HCT116 (cell line): ENCODE measurements at regions not wholly inside any gene's neighbourhood (a gene's known extent, or its start where the extent isn't known, plus 50 kb on each side); places are given as distances from the start of the nearest gene placed in this dataset.

Experiments used
- ATAC-seq: fragments of 200-7000 bp; cut with Tn5 transposase; 2 replicates; pipeline ENCODE4 v1.9.1; 2020; ENCODE audit warnings: mild to moderate bottlenecking, moderate library complexity
- BruUV-seq: library from RNA; stranded (reverse); fragments of 400-500 nt; replicated peaks from 2 replicates; lab custom pipeline; 2021; lab: Mats Ljungman, UMichigan
- CTCF ChIA-PET: fragments of 300-600 bp; sonication (Branson Sonifier 250); formaldehyde crosslinking; loops from one replicate; lab custom pipeline; 2021; ENCODE audit warnings: antibody characterized with exemption; lab: Charles Lee
- POLR2A ChIA-PET: fragments of 300-600, 350-600 bp; sonication (Branson Sonifier 250); formaldehyde crosslinking; loops from one replicate; lab custom pipeline; 2021; ENCODE audit warnings: antibody characterized with exemption; lab: Charles Lee
- RAD21 ChIA-PET, 2 experiments: fragments of 300-600 bp; sonication (Branson Sonifier 250); formaldehyde crosslinking; loops; one replicate each; lab custom pipeline; 2023; ENCODE audit warnings: low total read pairs in 2 of 2; ENCODE audit not compliant: uncharacterized antibody in 2 of 2, unreplicated experiment in 2 of 2, low non-redundant PET in 1 of 2; lab: Charles Lee
- DNase-seq: peaks from one replicate; pipeline ENCODE4 v3.0.0-alpha.2; 2010; ENCODE audit warnings: low read depth, low spot score
- H2AFZ ChIP-seq: fragments of 200-600 bp; shearing (Covaris generic), sonication (generic); 2 replicates; pipeline ENCODE4 v1.6.1; 2017; ENCODE audit warnings: low read depth, mixed run types, mixed read lengths, antibody characterized with exemption, low read length; ENCODE audit not compliant: poor library complexity, severe bottlenecking
- H3K27ac ChIP-seq: 2 replicates; pipeline ENCODE4 v1.5.1; 2012; ENCODE audit warnings: low read depth, low read length
- H3K27me3 ChIP-seq: fragments of 200-600 bp; sonication (generic); 2 replicates; pipeline ENCODE4 v1.6.1; 2016; ENCODE audit warnings: mixed run types, low read length, mixed read lengths; ENCODE audit not compliant: insufficient read depth
- H3K36me3 ChIP-seq, 2 experiments: fragments of 200-500 bp in 1 of 2; fragments of 200-600 bp in 1 of 2; sonication (Bioruptor generic) in 1 of 2; sonication (generic) in 1 of 2; 2 replicates each; pipeline versions ENCODE4 v1.5.1 to v1.6.1; 2014 to 2016; ENCODE audit warnings: low read length in 2 of 2, inconsistent platforms in 1 of 2, mixed read lengths in 1 of 2, mixed run types in 1 of 2; ENCODE audit not compliant: insufficient read depth in 2 of 2, control insufficient read depth in 1 of 2
- H3K4me1 ChIP-seq, 2 experiments: fragments of 200-600 bp in 1 of 2; sonication (generic) in 1 of 2; 2 replicates each; pipeline versions ENCODE4 v1.5.1 to v1.6.1; 2012 to 2017; ENCODE audit warnings: low read length in 2 of 2, inconsistent platforms in 1 of 2, mild to moderate bottlenecking in 1 of 2, mixed read lengths in 1 of 2, mixed run types in 1 of 2, moderate library complexity in 1 of 2; ENCODE audit not compliant: insufficient read depth in 2 of 2, control insufficient read depth in 1 of 2
- H3K4me2 ChIP-seq: fragments of 200-600 bp; sonication (generic); 2 replicates; pipeline ENCODE4 v1.6.1; 2017; ENCODE audit warnings: mixed run types, low read length, mixed read lengths
- H3K4me3 ChIP-seq, 2 experiments: fragments of 200-600 bp in 1 of 2; sonication (generic) in 1 of 2; replicated peaks in 1 of 2; 2 replicates each; pipeline ENCODE4 v1.5.1; 2011 to 2016; ENCODE audit warnings: low read length in 2 of 2, control low read depth in 1 of 2, low read depth in 1 of 2, mild to moderate bottlenecking in 1 of 2, mixed read lengths in 1 of 2, mixed run types in 1 of 2
- H3K79me2 ChIP-seq: fragments of 200-600 bp; sonication (generic); 2 replicates; pipeline ENCODE4 v1.6.1; 2017; ENCODE audit warnings: mild to moderate bottlenecking, mixed run types, low read length, moderate library complexity, mixed read lengths; ENCODE audit not compliant: insufficient read depth
- H3K9ac ChIP-seq: fragments of 200-600 bp; sonication (generic); 2 replicates; pipeline ENCODE4 v1.6.1; 2016; ENCODE audit warnings: low read length, mixed read lengths
- H3K9me2 ChIP-seq: fragments of 200-600 bp; sonication (generic), shearing (Covaris generic); 2 replicates; pipeline ENCODE4 v1.6.1; 2017; ENCODE audit warnings: mixed run types, mild to moderate bottlenecking, moderate library complexity; ENCODE audit not compliant: insufficient read depth
- H3K9me3 ChIP-seq, 2 experiments: fragments of 200-500 bp in 1 of 2; fragments of 200-600 bp in 1 of 2; sonication (Bioruptor generic) in 1 of 2; sonication (generic) in 1 of 2; 2 replicates each; pipeline ENCODE4 v1.6.1; 2014 to 2017; ENCODE audit warnings: low read length in 2 of 2, mixed read lengths in 2 of 2, inconsistent platforms in 1 of 2, low read depth in 1 of 2, mild to moderate bottlenecking in 1 of 2, mixed run types in 1 of 2, moderate library complexity in 1 of 2; ENCODE audit not compliant: control insufficient read depth in 1 of 2, insufficient read depth in 1 of 2
- H4K20me1 ChIP-seq: fragments of 200-600 bp; sonication (generic), shearing (Covaris generic); 2 replicates; pipeline ENCODE4 v1.6.1; 2017; ENCODE audit warnings: mixed run types, mild to moderate bottlenecking, moderate library complexity; ENCODE audit not compliant: insufficient read depth
- CEBPB ChIP-seq: IDR thresholded peaks from 2 replicates; pipeline ENCODE4 v1.6.1; 2012; ENCODE audit warnings: low read depth
- ELF1 ChIP-seq: IDR thresholded peaks from 2 replicates; pipeline ENCODE4 v1.6.1; 2012; ENCODE audit warnings: low read depth, borderline replicate concordance
- EZH2 ChIP-seq: fragments of 200-600 bp; sonication (generic); IDR thresholded peaks from 2 replicates; pipeline ENCODE4 v1.6.1; 2017; ENCODE audit warnings: antibody characterized with exemption, mixed run types
- FOSL1 ChIP-seq: IDR thresholded peaks from 2 replicates; pipeline ENCODE4 v1.6.1; 2012; ENCODE audit warnings: low read depth
- JUND ChIP-seq: IDR thresholded peaks from 2 replicates; pipeline ENCODE4 v1.6.1; 2012
- POLR2A ChIP-seq: IDR thresholded peaks from 2 replicates; pipeline ENCODE4 v1.7.0; 2011; ENCODE audit warnings: borderline replicate concordance; ENCODE audit not compliant: insufficient read depth, insufficient read length; ENCODE audit errors: extremely low read depth
- POLR2AphosphoS5 ChIP-seq: IDR thresholded peaks from 2 replicates; pipeline ENCODE4 v1.6.1; 2011; ENCODE audit warnings: mild to moderate bottlenecking, low read depth, low read length, moderate library complexity
- SIN3A ChIP-seq: IDR thresholded peaks from 2 replicates; pipeline ENCODE4 v1.6.1; 2012; ENCODE audit warnings: low read depth
- SP1 ChIP-seq: IDR thresholded peaks from 2 replicates; pipeline ENCODE4 v1.6.1; 2012; ENCODE audit warnings: low read depth
- SRF ChIP-seq: IDR thresholded peaks from 2 replicates; pipeline ENCODE4 v1.6.1; 2012; ENCODE audit warnings: low read depth
- TCF7L2 ChIP-seq: IDR thresholded peaks from 2 replicates; pipeline ENCODE4 v1.7.0; 2011; ENCODE audit warnings: borderline replicate concordance, inconsistent platforms; ENCODE audit not compliant: insufficient read depth, insufficient read length; ENCODE audit errors: extremely low read depth
- YY1 ChIP-seq: IDR thresholded peaks from 2 replicates; pipeline ENCODE4 v1.6.1; 2011; ENCODE audit warnings: low read length, low read depth, moderate library complexity, mild to moderate bottlenecking; ENCODE audit not compliant: insufficient replicate concordance; ENCODE audit errors: extremely low read depth
- ZBTB33 ChIP-seq: IDR thresholded peaks from 2 replicates; pipeline ENCODE4 v1.6.1; 2011; ENCODE audit warnings: mild to moderate bottlenecking, low read length, moderate library complexity; ENCODE audit not compliant: insufficient replicate concordance; ENCODE audit errors: extremely low read depth
- intact Hi-C: fragments of 100-400 bp; cut with micrococcal nuclease; formaldehyde crosslinking; loops from 2 replicates; pipeline ENCODE4 v1.10.0; 2022
- TF ChIP-seq, protein P1 (sequence below): IDR thresholded peaks from 2 replicates; pipeline ENCODE4 v1.6.1; 2012; ENCODE audit warnings: low read depth

DNA sequence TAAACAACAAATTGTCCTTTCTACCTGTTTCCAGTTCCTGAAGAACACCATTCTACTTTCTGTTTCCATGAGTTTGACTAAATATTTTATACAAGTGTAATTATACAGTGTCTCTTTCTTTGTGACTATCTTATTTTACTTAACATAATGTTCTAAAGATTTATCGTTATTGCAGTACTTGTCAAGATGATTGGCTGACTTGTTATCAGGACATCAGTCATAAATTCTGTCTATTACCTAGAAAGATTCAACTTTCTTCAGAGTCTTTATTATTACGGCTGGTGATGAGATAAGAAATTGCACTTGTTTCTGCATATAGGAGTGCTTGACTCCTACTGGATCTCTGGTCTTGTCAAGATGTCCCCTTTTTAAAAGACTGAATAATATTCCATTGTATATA lies 93.9 kb upstream of the ZNF92 start:
- ChIA-PET RAD21 (no interaction called here), CTCF (no interaction called here), POLR2A (no interaction called here)
- no peaks in the 10 kb centered on the region for H3K9me2 ChIP-seq
- intact Hi-C loops: no loop called here
- no peaks in the 10 kb centered on the region for H3K9me3 ChIP-seq
- BruUV-seq: no TSS peak
- no peaks in the 10 kb centered on the region; the same call in 1 of the 2 replicates for H3K79me2 ChIP-seq
- no peaks in the 10 kb centered on the region for H3K36me3 ChIP-seq
- ATAC-seq (no peak), DNase-seq (no peak)
- no peak for TF ChIP-seq CEBPB
- TF ChIP-seq EZH2: no peak
- TF ChIP-seq JUND: no peak
- TF ChIP-seq, protein P1, sequence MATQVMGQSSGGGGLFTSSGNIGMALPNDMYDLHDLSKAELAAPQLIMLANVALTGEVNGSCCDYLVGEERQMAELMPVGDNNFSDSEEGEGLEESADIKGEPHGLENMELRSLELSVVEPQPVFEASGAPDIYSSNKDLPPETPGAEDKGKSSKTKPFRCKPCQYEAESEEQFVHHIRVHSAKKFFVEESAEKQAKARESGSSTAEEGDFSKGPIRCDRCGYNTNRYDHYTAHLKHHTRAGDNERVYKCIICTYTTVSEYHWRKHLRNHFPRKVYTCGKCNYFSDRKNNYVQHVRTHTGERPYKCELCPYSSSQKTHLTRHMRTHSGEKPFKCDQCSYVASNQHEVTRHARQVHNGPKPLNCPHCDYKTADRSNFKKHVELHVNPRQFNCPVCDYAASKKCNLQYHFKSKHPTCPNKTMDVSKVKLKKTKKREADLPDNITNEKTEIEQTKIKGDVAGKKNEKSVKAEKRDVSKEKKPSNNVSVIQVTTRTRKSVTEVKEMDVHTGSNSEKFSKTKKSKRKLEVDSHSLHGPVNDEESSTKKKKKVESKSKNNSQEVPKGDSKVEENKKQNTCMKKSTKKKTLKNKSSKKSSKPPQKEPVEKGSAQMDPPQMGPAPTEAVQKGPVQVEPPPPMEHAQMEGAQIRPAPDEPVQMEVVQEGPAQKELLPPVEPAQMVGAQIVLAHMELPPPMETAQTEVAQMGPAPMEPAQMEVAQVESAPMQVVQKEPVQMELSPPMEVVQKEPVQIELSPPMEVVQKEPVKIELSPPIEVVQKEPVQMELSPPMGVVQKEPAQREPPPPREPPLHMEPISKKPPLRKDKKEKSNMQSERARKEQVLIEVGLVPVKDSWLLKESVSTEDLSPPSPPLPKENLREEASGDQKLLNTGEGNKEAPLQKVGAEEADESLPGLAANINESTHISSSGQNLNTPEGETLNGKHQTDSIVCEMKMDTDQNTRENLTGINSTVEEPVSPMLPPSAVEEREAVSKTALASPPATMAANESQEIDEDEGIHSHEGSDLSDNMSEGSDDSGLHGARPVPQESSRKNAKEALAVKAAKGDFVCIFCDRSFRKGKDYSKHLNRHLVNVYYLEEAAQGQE: no peak
- TF ChIP-seq SIN3A: no peak
- H3K9ac ChIP-seq: no peak overlapping the region
- no peaks in the 10 kb centered on the region for H4K20me1 ChIP-seq
- H3K4me1 ChIP-seq: no peaks in the 10 kb centered on the region
- H3K27me3 ChIP-seq: no peaks in the 10 kb centered on the region
- H3K4me2 ChIP-seq: no peak overlapping the region
- no peak overlapping the region for H2AFZ ChIP-seq
- H3K27ac ChIP-seq: no peak overlapping the region
- no peak overlapping the region for H3K4me3 ChIP-seq

GRCh38 chr7:65276822-65277221 lies 96.8 kb upstream of the ZNF92 start:
- ChIA-PET CTCF (no interaction called here), RAD21 (interaction anchor here in 1 of 2 experiments (0.6 kb wide), 1 partner anchor 108 kb away, joined by 3 read pairs; no protein-coding TSS in a partner anchor), POLR2A (no interaction called here)
- intact Hi-C loops: no loop called here
- ATAC-seq: no peak
- Histone ChIP-seq H3K9ac (no peak overlapping the region), H3K27ac (no peak overlapping the region), H4K20me1 (no peaks in the 10 kb centered on the region), H3K9me2 (no peaks in the 10 kb centered on the region), H3K79me2 (no peaks in the 10 kb centered on the region; the same call in 1 of the 2 replicates), H3K4me3 (no peak overlapping the region), H3K9me3 (no peaks in the 10 kb centered on the region), H3K4me2 (no peak overlapping the region), H3K27me3 (no peaks in the 10 kb centered on the region), H3K36me3 (no peaks in the 10 kb centered on the region), H3K4me1 (no peaks in the 10 kb centered on the region), H2AFZ (no peak overlapping the region)
- no TSS peak for BruUV-seq
- no peak for DNase-seq
- no peak for TF ChIP-seq TCF7L2
- no peak for TF ChIP-seq SRF
- TF ChIP-seq ELF1: no peak
- TF ChIP-seq JUND: no peak
- TF ChIP-seq YY1: no peak
- TF ChIP-seq POLR2AphosphoS5: no peak
- no peak for TF ChIP-seq FOSL1
- no peak for TF ChIP-seq SP1
- TF ChIP-seq POLR2A: no peak
- no peak for TF ChIP-seq ZBTB33
- no peak for TF ChIP-seq EZH2
